ENCODE measurements at regions not wholly inside any gene's neighbourhood (a gene's known extent, or its start where the extent isn't known, plus 50 kb on each side); places are given as distances from the start of the nearest gene placed in this dataset.

- Histone ChIP-seq H3K36me3 (ENCODE audit: control insufficient read depth, insufficient read depth, low read length) (no peaks in the 10 kb centered on the region), H3K4me3 (ENCODE audit: low read depth, low read length) (no peak overlapping the region), H3K27me3 (ENCODE audit: control insufficient read depth, insufficient read depth, low read length) (no peaks in the 10 kb centered on the region)
- no peak for DNase-seq (ENCODE audit: low read depth)
- TF ChIP-seq, protein P1, sequence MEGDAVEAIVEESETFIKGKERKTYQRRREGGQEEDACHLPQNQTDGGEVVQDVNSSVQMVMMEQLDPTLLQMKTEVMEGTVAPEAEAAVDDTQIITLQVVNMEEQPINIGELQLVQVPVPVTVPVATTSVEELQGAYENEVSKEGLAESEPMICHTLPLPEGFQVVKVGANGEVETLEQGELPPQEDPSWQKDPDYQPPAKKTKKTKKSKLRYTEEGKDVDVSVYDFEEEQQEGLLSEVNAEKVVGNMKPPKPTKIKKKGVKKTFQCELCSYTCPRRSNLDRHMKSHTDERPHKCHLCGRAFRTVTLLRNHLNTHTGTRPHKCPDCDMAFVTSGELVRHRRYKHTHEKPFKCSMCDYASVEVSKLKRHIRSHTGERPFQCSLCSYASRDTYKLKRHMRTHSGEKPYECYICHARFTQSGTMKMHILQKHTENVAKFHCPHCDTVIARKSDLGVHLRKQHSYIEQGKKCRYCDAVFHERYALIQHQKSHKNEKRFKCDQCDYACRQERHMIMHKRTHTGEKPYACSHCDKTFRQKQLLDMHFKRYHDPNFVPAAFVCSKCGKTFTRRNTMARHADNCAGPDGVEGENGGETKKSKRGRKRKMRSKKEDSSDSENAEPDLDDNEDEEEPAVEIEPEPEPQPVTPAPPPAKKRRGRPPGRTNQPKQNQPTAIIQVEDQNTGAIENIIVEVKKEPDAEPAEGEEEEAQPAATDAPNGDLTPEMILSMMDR (IDR thresholded peaks at IDR 0.05; ENCODE audit: insufficient read depth, low read length, poor library complexity, severe bottlenecking): no peak
Measured at GRCh38 chr9:19510907-19511306, 102.1 kb downstream of the ACER2 start.
